Left renal cortex interstitium (tissue), 4 donors: ENCODE measurements at regions not wholly inside any gene's neighbourhood (a gene's known extent, or its start where the extent isn't known, plus 50 kb on each side); places are given as distances from the start of the nearest gene placed in this dataset.

ENCODE experiments used
- DNase-seq, 4 donors: peaks; one replicate each; pipeline ENCODE4 v3.0.0-alpha.2; 2013; ENCODE audit warnings: low read depth in 4 of 4, low spot score in 2 of 4, missing footprints in 1 of 4

GRCh38 chr13:73251626-73252265 lies 192.9 kb downstream of the KLF5 start:
- DNase-seq = no peak

DNA sequence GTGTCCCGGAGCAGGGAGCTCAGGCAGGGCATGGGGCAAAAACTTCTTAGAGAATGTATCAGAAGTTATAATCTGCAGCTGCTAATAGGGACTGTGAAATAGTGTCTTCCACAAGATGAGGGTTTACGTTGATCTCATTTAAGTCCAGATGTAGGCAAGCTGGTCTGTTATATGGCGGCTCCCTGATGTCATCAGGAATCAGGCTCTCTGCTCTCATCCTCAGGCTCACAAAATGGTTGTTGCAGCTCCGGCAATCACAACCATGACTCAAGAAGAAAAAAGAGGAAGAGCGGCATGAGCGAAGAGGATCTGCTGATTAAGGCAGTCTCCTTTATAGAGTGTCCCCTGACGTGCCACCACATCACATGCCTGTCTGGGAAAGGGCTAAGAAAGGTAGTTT lies 191.3 kb downstream of the KLF5 start:
- DNase-seq = no peak

GRCh38 chr13:73248711-73249580 lies 190.1 kb downstream of the KLF5 start:
- no peak for DNase-seq

DNA sequence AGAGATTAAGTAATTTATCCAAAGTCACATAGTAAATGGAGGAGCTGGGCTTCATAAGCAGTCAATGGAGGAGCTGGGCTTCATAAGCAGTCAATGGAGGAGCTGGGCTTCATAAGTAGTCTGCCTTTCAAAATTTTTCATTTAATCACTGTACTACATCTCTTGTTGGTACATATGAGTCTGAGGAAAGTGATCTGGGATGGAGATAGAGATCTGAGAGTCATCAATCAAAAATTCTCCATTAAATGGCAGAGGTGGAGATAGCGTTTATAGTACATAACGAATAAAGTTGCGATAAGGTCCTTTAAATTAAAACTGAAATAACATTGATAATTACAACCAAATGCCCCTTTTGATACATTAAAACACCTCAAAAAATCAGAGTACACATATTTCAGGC lies 189.3 kb downstream of the KLF5 start:
- no peak for DNase-seq

GRCh38 chr13:73245246-73245645 lies 186.4 kb downstream of the KLF5 start:
- DNase-seq = no peak

DNA sequence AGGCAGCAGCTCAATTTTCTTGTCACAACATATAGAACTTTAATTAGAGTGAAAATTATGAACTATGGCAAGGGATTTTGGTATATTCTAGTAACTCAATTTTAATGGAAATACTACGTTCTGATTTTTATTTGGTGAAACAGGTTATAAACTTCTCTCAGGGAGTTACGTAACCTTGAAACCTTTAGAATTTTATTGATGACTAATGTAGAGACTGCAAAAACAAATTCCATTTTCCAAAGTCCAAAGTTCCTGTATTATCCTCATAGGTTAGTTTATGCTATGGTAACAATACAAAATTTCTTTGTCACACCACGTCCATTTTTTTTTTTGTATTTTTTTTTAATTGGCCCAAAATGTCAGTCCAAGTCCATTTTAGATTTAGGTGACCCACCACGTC lies 185.7 kb downstream of the KLF5 start:
- DNase-seq = no peak

DNA sequence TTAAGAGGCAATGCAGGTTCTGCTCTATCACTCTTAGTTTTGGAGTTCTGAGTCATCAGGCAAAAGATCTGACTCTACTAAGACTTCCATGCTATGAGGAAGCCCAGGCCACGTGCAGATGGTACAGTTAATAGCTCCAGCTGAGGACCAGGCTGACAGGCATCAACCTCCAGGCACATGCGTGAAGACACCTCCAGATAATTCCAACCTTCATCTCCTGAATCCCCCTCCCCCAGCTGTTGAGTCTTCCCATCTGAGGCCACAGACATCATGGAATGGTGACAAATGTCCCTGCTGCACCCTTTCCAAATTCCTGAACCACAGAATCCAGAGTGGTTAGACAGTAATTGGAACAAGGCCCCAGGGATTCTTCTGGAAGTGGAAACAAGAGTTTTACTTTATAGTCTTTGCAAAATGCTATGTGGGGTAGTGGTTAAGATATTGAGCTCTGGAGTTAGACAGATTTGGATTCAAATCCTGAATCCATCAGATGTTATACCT lies 183.8 kb downstream of the KLF5 start:
- no peak for DNase-seq

DNA sequence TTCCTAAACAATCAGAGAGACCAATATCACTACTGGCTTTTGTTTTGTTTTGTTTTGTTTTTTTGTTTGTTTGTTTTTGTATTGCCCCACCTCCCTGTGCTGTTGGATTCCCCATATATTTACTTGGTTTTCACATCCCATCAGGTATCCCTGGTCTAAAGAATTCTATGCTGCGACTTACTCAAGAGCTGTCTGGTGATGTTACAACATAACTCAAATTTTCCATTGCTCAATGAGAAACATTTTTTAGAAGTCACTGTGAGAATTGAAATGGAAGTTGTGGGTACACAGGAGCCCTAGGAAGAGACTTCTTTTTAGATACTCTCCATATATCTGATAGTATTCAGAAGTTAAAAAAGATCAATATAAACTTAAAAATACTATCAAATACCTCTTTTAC lies 181.4 kb downstream of the KLF5 start:
- DNase-seq = no peak

DNA sequence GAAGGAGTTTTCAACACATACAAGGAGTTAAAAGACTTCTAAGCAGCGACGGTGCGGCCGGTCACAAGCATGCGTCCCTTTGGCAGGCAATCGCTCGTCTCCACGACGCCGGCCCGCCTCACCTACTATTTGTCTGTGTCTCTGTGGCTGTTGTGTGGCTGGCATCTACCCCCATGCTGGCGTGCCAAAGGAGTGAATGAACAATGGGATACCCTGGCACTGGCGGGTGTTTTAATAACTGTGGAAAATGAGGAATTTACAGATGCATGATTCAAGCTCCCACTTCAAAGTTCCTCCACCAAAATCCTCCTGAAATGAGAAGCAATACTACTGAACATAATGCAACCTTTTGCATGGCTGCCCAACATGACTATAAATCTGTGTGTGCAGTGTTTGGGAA lies 176.6 kb downstream of the KLF5 start:
- no peak for DNase-seq

GRCh38 chr13:73231471-73231870 lies 172.7 kb downstream of the KLF5 start:
- no peak for DNase-seq

GRCh38 chr13:73230716-73231115 lies 171.9 kb downstream of the KLF5 start:
- no peak for DNase-seq

GRCh38 chr13:73228546-73228945 lies 169.7 kb downstream of the KLF5 start:
- no peak for DNase-seq

- no peak for DNase-seq
These were observed 167.2 kb downstream of the KLF5 start for GRCh38 chr13:73225990-73226389.

DNA sequence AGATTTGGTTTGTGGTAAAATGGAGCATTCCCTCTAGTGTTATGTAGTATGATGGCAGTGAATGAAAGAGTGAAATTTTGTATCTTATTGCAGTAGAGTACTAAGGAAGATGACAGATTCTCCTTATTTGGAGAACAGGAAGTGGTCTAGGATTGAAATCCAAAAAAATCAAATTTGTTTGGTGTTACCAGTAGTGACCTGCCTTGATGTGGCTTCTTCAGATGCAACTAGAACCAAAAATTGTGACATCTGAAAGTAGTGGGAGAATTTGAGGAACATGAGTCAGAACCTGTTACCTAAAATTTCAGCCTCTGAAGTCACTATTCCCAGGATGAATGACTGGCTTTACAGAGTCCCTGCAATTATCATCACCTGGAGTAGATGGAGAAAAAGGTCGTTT lies 165.9 kb downstream of the KLF5 start:
- no peak for DNase-seq

DNA sequence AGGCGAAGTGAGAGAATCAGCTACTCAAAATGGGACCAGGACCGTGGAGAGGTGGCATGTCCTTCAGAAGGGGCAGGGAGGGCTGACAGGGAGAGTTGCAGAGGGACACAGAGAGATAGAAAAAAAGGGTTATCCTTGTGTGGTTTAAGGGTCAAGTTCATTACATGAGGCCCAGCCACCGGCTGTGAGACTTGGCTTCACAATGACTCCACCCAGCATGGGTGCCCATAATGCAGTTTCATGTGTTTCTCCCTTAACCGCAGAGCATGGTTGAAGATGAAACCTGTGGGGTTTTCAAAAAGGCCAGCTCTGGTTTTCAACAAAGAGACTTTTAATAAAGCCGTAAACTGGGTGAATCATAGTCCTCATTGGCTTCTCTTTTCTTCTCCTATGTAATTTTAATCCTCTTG lies 164.6 kb downstream of the KLF5 start:
- DNase-seq = no peak

- no peak for DNase-seq
These were observed 164.0 kb downstream of the KLF5 start for GRCh38 chr13:73222627-73223305.

GRCh38 chr13:73220966-73221720 lies 162.3 kb downstream of the KLF5 start:
- DNase-seq = no peak

DNA sequence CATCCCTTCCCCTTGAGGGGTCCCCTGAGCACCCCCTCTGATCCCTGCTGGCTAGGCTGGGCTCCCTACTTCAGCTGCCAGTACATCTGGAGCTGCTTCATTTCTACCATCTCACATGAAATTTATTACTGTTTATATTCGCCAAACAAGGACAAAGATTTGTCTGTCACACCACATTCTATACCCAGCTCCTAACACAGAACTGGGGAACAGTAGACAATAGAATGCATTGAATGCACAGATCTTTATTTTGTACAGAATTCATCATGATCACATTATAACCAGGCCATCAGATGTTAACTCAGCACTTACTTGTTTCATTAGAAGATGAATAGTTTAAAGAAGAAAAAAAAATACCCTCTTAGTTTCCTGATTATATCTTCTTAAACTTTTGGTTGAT lies 159.4 kb downstream of the KLF5 start:
- no peak for DNase-seq

DNA sequence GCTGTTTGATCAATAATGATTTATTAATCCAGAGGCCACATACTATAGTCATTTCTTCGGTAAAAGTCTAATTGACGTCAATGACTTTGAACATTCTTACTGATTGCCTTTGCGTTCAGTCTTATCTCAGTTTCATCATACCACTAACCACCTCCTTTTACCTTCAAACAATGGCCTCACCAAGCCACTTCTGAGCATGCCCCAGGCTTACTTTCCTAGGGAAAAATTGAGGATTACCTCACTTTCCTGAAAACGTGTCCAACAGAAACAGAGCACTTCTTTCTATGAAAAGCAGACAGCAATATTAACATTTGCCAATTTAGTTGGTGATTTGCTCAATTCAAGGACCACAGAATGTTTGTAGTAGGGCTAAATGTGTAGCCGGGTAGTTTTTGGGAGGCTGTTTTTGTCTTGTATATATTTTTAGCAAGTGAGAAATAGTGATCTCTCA lies 157.6 kb downstream of the KLF5 start:
- no peak for DNase-seq

DNA sequence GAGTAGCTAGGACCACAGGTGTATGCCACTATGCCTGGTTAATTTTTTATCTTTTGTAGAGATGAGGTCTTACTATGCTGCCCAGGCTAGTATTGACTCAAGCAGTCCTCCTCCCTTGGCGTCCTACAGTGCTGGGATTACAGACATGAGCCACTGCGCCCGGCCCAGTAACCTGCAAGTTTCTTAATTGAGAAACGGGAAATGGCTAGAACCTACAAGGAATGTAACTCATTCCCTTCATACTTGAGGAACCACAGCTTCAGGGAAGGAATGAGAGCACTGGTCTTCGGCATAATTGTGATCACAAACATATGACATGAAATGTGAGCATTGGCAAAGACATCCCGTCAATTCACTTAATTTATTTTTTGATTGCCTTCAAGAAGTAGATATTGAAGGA lies 157.0 kb downstream of the KLF5 start:
- no peak for DNase-seq

DNA sequence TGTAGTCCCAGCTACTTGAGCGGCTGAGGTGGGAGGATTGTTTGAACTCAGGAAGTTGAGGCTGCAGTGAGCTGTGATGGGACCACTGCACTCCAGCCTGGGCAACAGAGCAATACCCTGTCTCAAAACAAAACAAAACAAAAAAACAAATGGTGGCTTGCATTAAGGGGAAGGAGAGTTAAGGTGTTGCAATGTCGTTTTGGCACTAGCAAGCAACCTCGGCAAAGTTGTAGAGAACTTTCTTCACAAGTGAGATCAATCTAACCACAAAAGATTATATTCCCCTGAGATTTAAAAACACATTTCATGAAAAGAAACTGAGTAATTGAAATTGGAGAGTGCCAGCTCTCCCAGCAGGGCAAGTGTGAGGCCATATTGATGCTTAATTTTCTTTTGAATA lies 153.7 kb downstream of the KLF5 start:
- no peak for DNase-seq
